ENCODE measurements at regions not wholly inside any gene's neighbourhood (a gene's known extent, or its start where the extent isn't known, plus 50 kb on each side); places are given as distances from the start of the nearest gene placed in this dataset.

DNA sequence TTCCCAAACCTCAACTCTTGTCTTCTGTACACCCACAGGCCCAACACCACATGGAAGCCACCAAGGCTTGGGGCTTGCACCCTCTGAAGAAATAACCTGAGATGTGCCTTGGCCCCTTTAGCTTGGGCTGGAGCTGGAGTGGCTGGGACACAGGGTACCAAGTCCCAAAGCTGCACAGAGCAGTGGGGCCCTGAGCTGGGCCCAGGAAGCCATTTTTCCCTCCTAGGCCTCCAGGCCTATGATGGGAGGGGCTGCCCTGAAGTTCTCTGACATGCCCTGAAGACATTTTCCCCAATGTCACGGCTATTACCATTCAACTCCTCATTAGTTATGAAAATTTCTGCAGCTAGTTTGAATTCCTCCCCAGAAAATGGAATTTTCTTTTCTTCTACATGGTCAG is 163.2 kb upstream of the ARID1B start:
- peaks cover 3% of the 10 kb centered on the region; the same call in 1 of the 2 replicates for H3K4me1 ChIP-seq
- DNase-seq = no peak
- H3K36me3 ChIP-seq = no peaks in the 10 kb centered on the region
- no peaks in the 10 kb centered on the region for H3K27me3 ChIP-seq
- H3K9me3 ChIP-seq = peaks cover 5% of the 10 kb centered on the region; the same call in 1 of the 2 replicates
- H3K4me3 ChIP-seq (ENCODE audit: low read depth, low read length) = no peak overlapping the region
- TF ChIP-seq, protein P1, sequence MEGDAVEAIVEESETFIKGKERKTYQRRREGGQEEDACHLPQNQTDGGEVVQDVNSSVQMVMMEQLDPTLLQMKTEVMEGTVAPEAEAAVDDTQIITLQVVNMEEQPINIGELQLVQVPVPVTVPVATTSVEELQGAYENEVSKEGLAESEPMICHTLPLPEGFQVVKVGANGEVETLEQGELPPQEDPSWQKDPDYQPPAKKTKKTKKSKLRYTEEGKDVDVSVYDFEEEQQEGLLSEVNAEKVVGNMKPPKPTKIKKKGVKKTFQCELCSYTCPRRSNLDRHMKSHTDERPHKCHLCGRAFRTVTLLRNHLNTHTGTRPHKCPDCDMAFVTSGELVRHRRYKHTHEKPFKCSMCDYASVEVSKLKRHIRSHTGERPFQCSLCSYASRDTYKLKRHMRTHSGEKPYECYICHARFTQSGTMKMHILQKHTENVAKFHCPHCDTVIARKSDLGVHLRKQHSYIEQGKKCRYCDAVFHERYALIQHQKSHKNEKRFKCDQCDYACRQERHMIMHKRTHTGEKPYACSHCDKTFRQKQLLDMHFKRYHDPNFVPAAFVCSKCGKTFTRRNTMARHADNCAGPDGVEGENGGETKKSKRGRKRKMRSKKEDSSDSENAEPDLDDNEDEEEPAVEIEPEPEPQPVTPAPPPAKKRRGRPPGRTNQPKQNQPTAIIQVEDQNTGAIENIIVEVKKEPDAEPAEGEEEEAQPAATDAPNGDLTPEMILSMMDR (IDR thresholded peaks at IDR 0.05; ENCODE audit: low read depth, low read length) = no peak

DNA sequence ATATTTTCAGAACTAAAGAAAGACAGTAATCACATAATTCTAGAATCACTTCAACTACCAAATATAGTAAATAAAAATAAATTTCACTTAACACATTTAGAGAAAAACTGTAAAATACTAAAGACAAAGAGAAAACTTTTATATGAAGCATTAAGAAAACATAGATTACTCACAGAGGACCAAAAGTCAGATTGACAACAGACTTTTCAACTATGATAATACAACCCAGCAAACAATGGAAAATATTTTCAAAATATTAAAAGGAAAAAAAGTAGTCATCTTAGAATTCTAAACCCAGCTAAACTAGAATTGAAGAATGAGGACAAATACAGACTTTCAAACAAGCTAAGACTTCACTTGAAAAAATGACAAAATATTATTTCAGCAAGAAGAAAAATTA is 164.8 kb upstream of the ARID1B start:
- Histone ChIP-seq H3K4me1 (no peaks in the 10 kb centered on the region), H3K4me3 (ENCODE audit: low read depth, low read length) (no peak overlapping the region), H3K36me3 (no peaks in the 10 kb centered on the region), H3K9me3 (peaks cover 5% of the 10 kb centered on the region; the same call in 1 of the 2 replicates), H3K27me3 (no peaks in the 10 kb centered on the region)
- DNase-seq = no peak
- TF ChIP-seq, protein P1 (IDR thresholded peaks at IDR 0.05; ENCODE audit: low read depth, low read length) = no peak

DNA sequence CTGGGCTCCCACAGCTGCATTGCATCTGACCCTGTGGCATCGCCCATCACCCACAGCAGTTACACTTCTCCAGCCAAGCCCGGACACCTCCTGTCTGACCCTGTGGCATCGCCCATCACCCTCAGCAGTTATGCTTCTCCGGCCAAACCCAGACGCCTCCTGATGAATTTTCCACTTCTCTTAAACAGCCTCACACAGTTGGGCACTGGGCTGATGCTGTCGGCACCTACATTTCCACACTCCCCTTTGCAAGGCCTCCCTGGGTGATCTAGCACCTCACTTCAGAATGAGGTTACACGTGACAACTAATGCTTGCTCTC is 175.2 kb upstream of the ARID1B start:
- H3K9me3 ChIP-seq = no peaks in the 10 kb centered on the region
- H3K36me3 ChIP-seq = no peaks in the 10 kb centered on the region
- H3K4me3 ChIP-seq (ENCODE audit: low read depth, low read length) = no peak overlapping the region
- H3K27me3 ChIP-seq = no peaks in the 10 kb centered on the region
- H3K4me1 ChIP-seq = no peaks in the 10 kb centered on the region
- no peak for DNase-seq
- TF ChIP-seq, protein P1 (IDR thresholded peaks at IDR 0.05; ENCODE audit: low read depth, low read length) = no peak

DNA sequence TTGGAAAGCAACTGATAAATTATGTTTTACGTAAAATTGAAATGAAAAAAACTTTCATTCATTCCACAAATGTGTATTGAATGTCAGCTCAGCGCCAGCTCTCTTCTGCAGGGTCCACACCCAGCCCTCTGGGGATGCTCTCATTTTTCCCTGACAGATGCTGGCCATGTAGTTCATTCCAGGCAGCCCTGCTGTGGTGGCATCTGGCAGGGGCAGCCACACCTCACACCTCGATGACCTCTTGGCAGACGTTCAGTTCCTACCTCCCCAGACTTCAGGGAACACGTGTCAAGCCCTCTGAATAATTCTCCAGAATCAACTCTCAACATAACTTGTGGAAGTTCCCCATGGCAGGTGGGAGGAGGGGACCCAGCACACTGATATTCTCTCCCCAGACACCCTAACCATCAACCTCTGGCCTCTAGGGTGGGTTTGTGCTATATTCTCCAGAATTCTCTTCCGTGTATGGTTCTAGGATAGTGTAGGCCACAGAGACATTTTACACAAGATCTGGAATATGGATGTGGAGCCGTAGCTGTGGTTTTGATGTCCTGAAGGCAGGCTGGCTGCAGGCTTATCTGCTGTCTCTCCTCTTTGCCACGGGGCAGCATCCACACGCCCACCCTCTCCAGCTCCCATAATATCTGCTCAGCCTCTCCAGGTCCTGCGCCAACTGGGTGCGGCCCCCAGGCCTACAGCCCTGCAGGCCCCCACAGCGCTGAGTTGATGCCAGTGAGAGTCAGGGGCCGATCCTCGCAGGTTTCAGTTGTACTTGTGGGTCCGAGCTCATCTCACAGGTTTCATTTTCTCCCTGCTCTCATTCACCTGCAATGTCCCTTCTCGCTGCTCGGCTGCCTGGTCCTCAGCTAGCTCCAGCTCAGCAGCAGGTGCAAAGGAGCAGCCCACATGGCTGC is 175.8 kb upstream of the ARID1B start:
- Histone ChIP-seq H3K27me3 (no peaks in the 10 kb centered on the region), H3K4me3 (ENCODE audit: low read depth, low read length) (no peak overlapping the region), H3K4me1 (no peaks in the 10 kb centered on the region), H3K9me3 (no peaks in the 10 kb centered on the region), H3K36me3 (no peaks in the 10 kb centered on the region)
- DNase-seq = no peak
- TF ChIP-seq, protein P1 (IDR thresholded peaks at IDR 0.05; ENCODE audit: low read depth, low read length) = no peak

DNA sequence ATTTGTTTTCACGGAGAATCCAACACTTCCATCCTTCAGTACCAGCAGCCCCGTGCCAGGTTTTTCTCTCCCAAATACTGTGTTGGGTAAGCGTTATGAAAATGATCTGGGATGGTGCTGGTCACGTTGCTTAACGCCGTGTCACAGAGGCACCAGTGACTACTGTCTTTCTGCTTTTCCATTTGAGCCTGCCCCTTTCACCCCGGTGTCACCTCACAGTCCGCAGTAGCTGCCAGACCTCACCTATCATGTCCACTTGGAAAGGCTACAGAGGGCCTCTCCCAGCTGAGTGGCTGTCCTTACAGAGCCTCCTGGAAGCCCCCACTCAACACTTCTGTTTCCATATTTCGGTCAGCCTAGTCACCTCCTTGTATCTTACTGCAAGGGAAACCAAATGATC is 176.5 kb upstream of the ARID1B start:
- no peaks in the 10 kb centered on the region for H3K4me1 ChIP-seq
- H3K9me3 ChIP-seq = no peaks in the 10 kb centered on the region
- H3K27me3 ChIP-seq = no peaks in the 10 kb centered on the region
- H3K4me3 ChIP-seq (ENCODE audit: low read depth, low read length) = no peak overlapping the region
- TF ChIP-seq, protein P1 (IDR thresholded peaks at IDR 0.05; ENCODE audit: low read depth, low read length) = no peak
- DNase-seq = no peak
- H3K36me3 ChIP-seq = no peaks in the 10 kb centered on the region

DNA sequence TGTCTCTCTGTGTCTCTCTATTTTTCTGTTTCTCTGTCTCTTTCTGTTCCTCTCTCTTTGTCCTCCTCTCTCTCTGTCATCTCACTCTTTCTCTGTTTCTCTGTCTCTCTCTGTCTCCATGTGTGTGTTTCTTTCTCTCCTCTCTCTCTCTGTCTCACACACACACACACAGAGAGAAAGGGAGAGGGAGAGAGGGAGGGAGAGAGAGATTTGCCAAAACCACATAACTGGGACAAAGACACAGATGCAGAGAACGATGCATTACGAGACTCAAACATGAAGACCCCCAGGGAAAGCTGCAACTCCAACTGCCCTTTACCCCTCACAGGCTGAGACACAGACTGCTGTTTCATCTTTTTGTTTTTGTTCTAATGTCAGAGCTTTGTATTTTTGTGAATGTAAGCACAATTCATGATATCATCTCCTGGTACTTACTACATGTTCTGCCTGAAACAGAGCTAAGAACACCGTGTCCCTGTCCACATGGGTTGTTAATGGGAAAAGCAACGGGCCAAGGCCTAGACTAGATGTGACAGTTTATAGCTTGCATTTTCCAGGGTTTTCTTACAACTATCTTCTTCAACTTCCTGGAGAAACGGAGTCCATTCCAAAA is 177.1 kb upstream of the ARID1B start:
- Histone ChIP-seq H3K9me3 (no peaks in the 10 kb centered on the region), H3K4me1 (no peaks in the 10 kb centered on the region), H3K27me3 (no peaks in the 10 kb centered on the region), H3K36me3 (no peaks in the 10 kb centered on the region), H3K4me3 (ENCODE audit: low read depth, low read length) (no peak overlapping the region)
- DNase-seq = no peak
- TF ChIP-seq, protein P1 (IDR thresholded peaks at IDR 0.05; ENCODE audit: low read depth, low read length) = no peak

All from BE2C (cell line).